Suprapubic skin (tissue), 4 donors: ENCODE measurements at regions not wholly inside any gene's neighbourhood (a gene's known extent, or its start where the extent isn't known, plus 50 kb on each side); places are given as distances from the start of the nearest gene placed in this dataset.

Experiments used
- DNase-seq, 2 donors: peaks; one replicate each; pipeline ENCODE4 v3.0.0-alpha.2; 2019; ENCODE audit warnings: low spot score in 2 of 2
- H3K27ac ChIP-seq: fragments of 200-600 bp; sonication (generic); one replicate; pipeline ENCODE4 v1.5.1; 2019
- H3K27me3 ChIP-seq: fragments of 200-600 bp; sonication (generic); one replicate; pipeline ENCODE4 v1.5.1; 2019
- H3K36me3 ChIP-seq: fragments of 200-600 bp; sonication (generic); one replicate; pipeline ENCODE4 v1.5.1; 2019
- H3K4me1 ChIP-seq: fragments of 200-600 bp; sonication (generic); one replicate; pipeline ENCODE4 v1.5.1; 2019
- H3K4me3 ChIP-seq: fragments of 200-600 bp; sonication (generic); one replicate; pipeline ENCODE4 v1.5.1; 2019; ENCODE audit warnings: mild to moderate bottlenecking
- H3K9me3 ChIP-seq: fragments of 200-600 bp; sonication (generic); one replicate; pipeline ENCODE4 v1.5.1; 2019
- CTCF ChIP-seq, 2 donors: fragments of 200-600 bp in 1 of 2; fragments of 450-650 bp in 1 of 2; sonication (generic) in 1 of 2; IDR thresholded peaks; one replicate each; pipeline ENCODE4 v1.5.1; 2016 to 2019; ENCODE audit warnings: antibody characterized with exemption in 2 of 2, mild to moderate bottlenecking in 1 of 2, moderate library complexity in 1 of 2
- EP300 ChIP-seq: sonication (generic); formaldehyde crosslinking; IDR thresholded peaks from one replicate; pipeline ENCODE4 v1.6.1; 2017; ENCODE audit warnings: antibody characterized with exemption
- POLR2A ChIP-seq, 2 donors: fragments of 450-650 bp; IDR thresholded peaks; one replicate each; pipeline ENCODE4 v1.6.1; 2017; ENCODE audit warnings: antibody characterized with exemption in 2 of 2, mild to moderate bottlenecking in 2 of 2, moderate library complexity in 2 of 2
- POLR2AphosphoS5 ChIP-seq, 3 donors: sonication (generic); formaldehyde crosslinking; IDR thresholded peaks; one replicate each; pipeline ENCODE4 v1.6.1; 2017; ENCODE audit warnings: antibody characterized with exemption in 3 of 3
- WGBS: methylation state at CpG from one replicate; pipeline ENCODE4 v1.1.5; 2018; 5-methylcytosine and 5-hydroxymethylcytosine counted together

GRCh38 chr15:31834654-31835053 lies 195.7 kb upstream of the CHRNA7 start:
- Histone ChIP-seq H3K27ac (no peak overlapping the region), H3K4me3 (no peak overlapping the region), H3K36me3 (no peaks in the 10 kb centered on the region), H3K4me1 (no peaks in the 10 kb centered on the region), H3K9me3 (no peaks in the 10 kb centered on the region), H3K27me3 (no peaks in the 10 kb centered on the region)
- 68% methylated on average over 3 of the region's 3 CpGs for WGBS
- TF ChIP-seq EP300 (no peak), CTCF (IDR thresholded peaks at IDR 0.05) (no peak), POLR2AphosphoS5 (IDR thresholded peaks at IDR 0.05) (no peak), POLR2A (IDR thresholded peaks at IDR 0.05) (no peak)
- no peak for DNase-seq

GRCh38 chr15:31839388-31839787 lies 190.9 kb upstream of the CHRNA7 start:
- 65% methylated on average over 3 of the region's 3 CpGs for WGBS
- no peak for DNase-seq
- Histone ChIP-seq H3K36me3 (no peaks in the 10 kb centered on the region), H3K9me3 (no peaks in the 10 kb centered on the region), H3K4me1 (no peaks in the 10 kb centered on the region), H3K4me3 (no peak overlapping the region), H3K27me3 (no peaks in the 10 kb centered on the region), H3K27ac (no peak overlapping the region)
- TF ChIP-seq POLR2A (IDR thresholded peaks at IDR 0.05), result no peak
- no peak for TF ChIP-seq POLR2AphosphoS5 (IDR thresholded peaks at IDR 0.05)
- TF ChIP-seq EP300, result no peak
- no peak for TF ChIP-seq CTCF (IDR thresholded peaks at IDR 0.05)

- TF ChIP-seq POLR2A (IDR thresholded peaks at IDR 0.05), result no peak
- no peak for TF ChIP-seq CTCF (IDR thresholded peaks at IDR 0.05)
- TF ChIP-seq POLR2AphosphoS5 (IDR thresholded peaks at IDR 0.05), result no peak
- TF ChIP-seq EP300, result no peak
These were observed 189.4 kb upstream of the CHRNA7 start for GRCh38 chr15:31840849-31841476.

GRCh38 chr15:31842532-31843195 lies 187.7 kb upstream of the CHRNA7 start:
- no peaks in the 10 kb centered on the region for H3K36me3 ChIP-seq
- 83% methylated on average over 6 of the region's 6 CpGs for WGBS
- H3K27me3 ChIP-seq, result no peaks in the 10 kb centered on the region
- H3K27ac ChIP-seq, result no peak overlapping the region
- no peaks in the 10 kb centered on the region for H3K4me1 ChIP-seq
- no peaks in the 10 kb centered on the region for H3K9me3 ChIP-seq
- no peak for DNase-seq
- H3K4me3 ChIP-seq, result no peak overlapping the region
- TF ChIP-seq CTCF (IDR thresholded peaks at IDR 0.05), result no peak
- TF ChIP-seq POLR2AphosphoS5 (IDR thresholded peaks at IDR 0.05), result no peak
- TF ChIP-seq EP300, result no peak
- no peak for TF ChIP-seq POLR2A (IDR thresholded peaks at IDR 0.05)

More at GRCh38 chr15:31840849-31841476, 189.4 kb upstream of the CHRNA7 start:
- Histone ChIP-seq H3K4me1 (no peaks in the 10 kb centered on the region), H3K27ac (no peak overlapping the region), H3K36me3 (no peaks in the 10 kb centered on the region), H3K9me3 (no peaks in the 10 kb centered on the region), H3K27me3 (no peaks in the 10 kb centered on the region), H3K4me3 (no peak overlapping the region)
- WGBS, result 83% methylated on average over 9 of the region's 9 CpGs
- no peak for DNase-seq

- no peak for TF ChIP-seq CTCF (IDR thresholded peaks at IDR 0.05)
- no peak for TF ChIP-seq EP300
- TF ChIP-seq POLR2A (IDR thresholded peaks at IDR 0.05), result no peak
- no peak for TF ChIP-seq POLR2AphosphoS5 (IDR thresholded peaks at IDR 0.05)
- WGBS, result 74% methylated on average over 5 of the region's 5 CpGs
- H3K4me1 ChIP-seq, result no peaks in the 10 kb centered on the region
- no peak overlapping the region for H3K27ac ChIP-seq
- no peaks in the 10 kb centered on the region for H3K36me3 ChIP-seq
- H3K4me3 ChIP-seq, result no peak overlapping the region
- H3K9me3 ChIP-seq, result peaks cover 3% of the 10 kb centered on the region
- no peak for DNase-seq
- no peaks in the 10 kb centered on the region for H3K27me3 ChIP-seq
These were observed 186.8 kb upstream of the CHRNA7 start for GRCh38 chr15:31843426-31844055.
